Fibroblast of peridontal ligament (primary cell): ENCODE measurements at regions not wholly inside any gene's neighbourhood (a gene's known extent, or its start where the extent isn't known, plus 50 kb on each side); places are given as distances from the start of the nearest gene placed in this dataset.
"Not testable (repeated sequence)": the region's sequence is repeated elsewhere in the genome, so short reads cannot be mapped to it uniquely, and the experiment has no call there.

ENCODE experiments used
- DNase-seq: peaks from one replicate; pipeline ENCODE4 v3.0.0-alpha.2; 2010; ENCODE audit errors: extremely low read depth

GRCh38 chr1:55876276-55877060 is 661.3 kb upstream of the USP24 start:
- peak; percentile 51 for DNase-seq

GRCh38 chr1:55870106-55870505 is 654.9 kb upstream of the USP24 start:
- DNase-seq: peak; percentile 89

- peak; percentile 37 for DNase-seq
These were observed 653.9 kb upstream of the USP24 start for GRCh38 chr1:55869065-55869464.

- peak; percentile 68 for DNase-seq
These were observed 652.9 kb upstream of the USP24 start for GRCh38 chr1:55868026-55868425.

GRCh38 chr1:55867304-55867843 is 652.2 kb upstream of the USP24 start:
- DNase-seq: peak; percentile 23

GRCh38 chr1:55865778-55866177 is 650.6 kb upstream of the USP24 start:
- not testable (repeated sequence) for DNase-seq

- DNase-seq: no peak
These were observed 649.1 kb upstream of the USP24 start for GRCh38 chr1:55864251-55864650.

- no peak for DNase-seq
These were observed 646.6 kb upstream of the USP24 start for GRCh38 chr1:55861676-55862340.

GRCh38 chr1:55860798-55861519 is 645.8 kb upstream of the USP24 start:
- DNase-seq: peak; percentile 67

- DNase-seq: peak; percentile 37
These were observed 645.2 kb upstream of the USP24 start for GRCh38 chr1:55860326-55860725.

- peak; percentile 76 for DNase-seq
These were observed 639.7 kb upstream of the USP24 start for GRCh38 chr1:55854911-55855310.

GRCh38 chr1:55848906-55849305 is 633.7 kb upstream of the USP24 start:
- DNase-seq: peak; percentile 69

- DNase-seq: no peak
These were observed 630.9 kb upstream of the USP24 start for GRCh38 chr1:55846051-55846450.

- no peak for DNase-seq
These were observed 629.2 kb upstream of the USP24 start for GRCh38 chr1:55844322-55844721.

- no peak for DNase-seq
These were observed 624.5 kb upstream of the USP24 start for GRCh38 chr1:55839626-55840025.

- DNase-seq: no peak
These were observed 624.1 kb upstream of the USP24 start for GRCh38 chr1:55839221-55839620.

- no peak for DNase-seq
These were observed 620.9 kb upstream of the USP24 start for GRCh38 chr1:55836086-55836485.

- peak; percentile 99 for DNase-seq
These were observed 618.4 kb upstream of the USP24 start for GRCh38 chr1:55833529-55834091.

GRCh38 chr1:55831759-55832158 is 616.6 kb upstream of the USP24 start:
- no peak for DNase-seq

- peak; percentile 24 for DNase-seq
These were observed 612.9 kb upstream of the USP24 start for GRCh38 chr1:55828044-55828443.

- peak; percentile 98 for DNase-seq
These were observed 612.2 kb upstream of the USP24 start for GRCh38 chr1:55827350-55827749.
